Gastrocnemius medialis (tissue), 4 donors: ENCODE measurements at regions not wholly inside any gene's neighbourhood (a gene's known extent, or its start where the extent isn't known, plus 50 kb on each side); places are given as distances from the start of the nearest gene placed in this dataset.

Experiments
- ATAC-seq, 2 donors: fragments of 150-250 bp; one replicate each; pipeline ENCODE4 v1.9.1; 2016
- DNase-seq, 2 donors: peaks; one replicate each; pipeline ENCODE4 v3.0.0-alpha.2; 2019
- H3K27ac ChIP-seq, 4 donors: fragments of 200-600 bp; sonication (generic); 1 replicate in 1 of 4; 2 replicates in 3 of 4; pipeline ENCODE4 v1.5.1; 2016 to 2018; ENCODE audit warnings: mild to moderate bottlenecking in 2 of 4, moderate library complexity in 1 of 4
- H3K27me3 ChIP-seq, 3 donors: fragments of 200-600 bp; sonication (generic) in 2 of 3; 1 replicate in 1 of 3; 2 replicates in 2 of 3; pipeline versions ENCODE4 v1.5.1 to v1.6.0; 2016 to 2019; ENCODE audit warnings: mild to moderate bottlenecking in 1 of 3, moderate library complexity in 1 of 3
- H3K36me3 ChIP-seq, 2 donors: fragments of 200-600 bp; sonication (generic) in 1 of 2; one replicate each; pipeline ENCODE4 v1.5.1; 2017 to 2018
- H3K4me1 ChIP-seq, 2 donors: fragments of 200-600 bp; sonication (generic) in 1 of 2; one replicate each; pipeline ENCODE4 v1.5.1; 2016 to 2017; ENCODE audit warnings: mild to moderate bottlenecking in 2 of 2
- H3K4me3 ChIP-seq, 4 donors: fragments of 200-600 bp; sonication (generic) in 3 of 4; 1 replicate in 1 of 4; 2 replicates in 3 of 4; pipeline ENCODE4 v1.5.1; 2016 to 2019; ENCODE audit warnings: mild to moderate bottlenecking in 2 of 4
- H3K9me3 ChIP-seq, 3 donors: fragments of 200-600 bp; sonication (generic) in 2 of 3; 1 replicate in 1 of 3; 2 replicates in 2 of 3; pipeline ENCODE4 v1.5.1; 2016 to 2019
- CTCF ChIP-seq, 5 experiments: fragments of 450-650 bp in 3 of 5; fragments of 200-600 bp in 2 of 5; sonication (generic) in 2 of 5; IDR thresholded peaks in 4 of 5; conservative IDR thresholded peaks in 1 of 5; 1 replicate in 4 of 5; 2 replicates in 1 of 5; pipeline ENCODE4 v1.5.1; 2016 to 2019; ENCODE audit warnings: antibody characterized with exemption in 5 of 5, mild to moderate bottlenecking in 3 of 5, moderate library complexity in 3 of 5
- POLR2A ChIP-seq, 2 donors: fragments of 450-650 bp; IDR thresholded peaks; one replicate each; pipeline ENCODE4 v1.6.1; 2017; ENCODE audit warnings: antibody characterized with exemption in 2 of 2, mild to moderate bottlenecking in 2 of 2, moderate library complexity in 2 of 2
- in situ Hi-C, 4 donors: fragments of 200-750 bp; cut with MboI; loops; one replicate each; pipeline versions ENCODE4 v1.15.0 to v1.8.0; 2017; ENCODE audit warnings: low sequenced_read_pairs in 4 of 4
- intact Hi-C: fragments of 100-400 bp; cut with DNase I; formaldehyde crosslinking; loops from one replicate; pipeline ENCODE4 v1.15.1; 2023; ENCODE audit warnings: low total_unique reads

GRCh38 chr2:138390316-138390945 lies 111.1 kb upstream of the SPOPL start:
- TF ChIP-seq CTCF (IDR thresholded peaks at IDR 0.05 in 4 of 5, conservative IDR thresholded peaks at IDR 0.05 in 1 of 5) (no peak), POLR2A (IDR thresholded peaks at IDR 0.05) (no peak)
- intact Hi-C loops, result no loop called here
- H3K9me3 ChIP-seq, result no peaks in the 10 kb centered on the region
- ATAC-seq, result no peak
- no peak for DNase-seq
- in situ Hi-C loops, result loop anchor here in 1 of 4 donors (25.0 kb wide), 1 partner anchor 478 kb away; no protein-coding TSS in a partner anchor
- H3K27ac ChIP-seq, result no peak overlapping the region
- no peaks in the 10 kb centered on the region for H3K4me1 ChIP-seq
- no peaks in the 10 kb centered on the region for H3K27me3 ChIP-seq
- no peaks in the 10 kb centered on the region for H3K36me3 ChIP-seq
- H3K4me3 ChIP-seq, result no peak overlapping the region

- no peaks in the 10 kb centered on the region for H3K4me1 ChIP-seq
- no peaks in the 10 kb centered on the region for H3K9me3 ChIP-seq
- no peaks in the 10 kb centered on the region for H3K36me3 ChIP-seq
- H3K4me3 ChIP-seq, result no peak overlapping the region
- ATAC-seq, result no peak
- H3K27ac ChIP-seq, result no peak overlapping the region
- no peaks in the 10 kb centered on the region for H3K27me3 ChIP-seq
- in situ Hi-C loops (loop anchor here in 1 of 4 donors (25.0 kb wide), 1 partner anchor 480 kb away; no protein-coding TSS in a partner anchor), intact Hi-C loops (no loop called here)
- no peak for DNase-seq
- no peak for TF ChIP-seq POLR2A (IDR thresholded peaks at IDR 0.05)
- TF ChIP-seq CTCF (IDR thresholded peaks at IDR 0.05 in 4 of 5, conservative IDR thresholded peaks at IDR 0.05 in 1 of 5), result no peak
Measured at GRCh38 chr2:138391946-138392345, 109.6 kb upstream of the SPOPL start.

GRCh38 chr2:138395565-138396306 lies 105.8 kb upstream of the SPOPL start:
- DNase-seq (peak in 1 of 2 donors; percentile 16), ATAC-seq (peak in 1 of 2 donors; percentile 36)
- Histone ChIP-seq H3K27me3 (no peaks in the 10 kb centered on the region), H3K36me3 (no peaks in the 10 kb centered on the region), H3K4me1 (no peaks in the 10 kb centered on the region), H3K4me3 (no peak overlapping the region), H3K9me3 (no peaks in the 10 kb centered on the region), H3K27ac (no peak overlapping the region)
- intact Hi-C loops, result no loop called here
- in situ Hi-C loops, result loop anchor here in 1 of 4 donors (25.0 kb wide), 1 partner anchor 483 kb away; no protein-coding TSS in a partner anchor
- TF ChIP-seq CTCF (IDR thresholded peaks at IDR 0.05 in 4 of 5, conservative IDR thresholded peaks at IDR 0.05 in 1 of 5) (no peak), POLR2A (IDR thresholded peaks at IDR 0.05) (no peak)

- H3K4me3 ChIP-seq, result no peak overlapping the region
- no peak for TF ChIP-seq CTCF (IDR thresholded peaks at IDR 0.05 in 4 of 5, conservative IDR thresholded peaks at IDR 0.05 in 1 of 5)
- no peak for TF ChIP-seq POLR2A (IDR thresholded peaks at IDR 0.05)
- no peaks in the 10 kb centered on the region for H3K9me3 ChIP-seq
- in situ Hi-C loops (loop anchor here in 1 of 4 donors (25.0 kb wide), 1 partner anchor 485 kb away; no protein-coding TSS in a partner anchor), intact Hi-C loops (no loop called here)
- DNase-seq (no peak), ATAC-seq (no peak)
- H3K27ac ChIP-seq, result no peak overlapping the region
- no peaks in the 10 kb centered on the region for H3K36me3 ChIP-seq
- no peaks in the 10 kb centered on the region for H3K27me3 ChIP-seq
- no peaks in the 10 kb centered on the region for H3K4me1 ChIP-seq
Measured at GRCh38 chr2:138396843-138397242, 104.7 kb upstream of the SPOPL start.
